ENCODE measurements at regions not wholly inside any gene's neighbourhood (a gene's known extent, or its start where the extent isn't known, plus 50 kb on each side); places are given as distances from the start of the nearest gene placed in this dataset.

DNA sequence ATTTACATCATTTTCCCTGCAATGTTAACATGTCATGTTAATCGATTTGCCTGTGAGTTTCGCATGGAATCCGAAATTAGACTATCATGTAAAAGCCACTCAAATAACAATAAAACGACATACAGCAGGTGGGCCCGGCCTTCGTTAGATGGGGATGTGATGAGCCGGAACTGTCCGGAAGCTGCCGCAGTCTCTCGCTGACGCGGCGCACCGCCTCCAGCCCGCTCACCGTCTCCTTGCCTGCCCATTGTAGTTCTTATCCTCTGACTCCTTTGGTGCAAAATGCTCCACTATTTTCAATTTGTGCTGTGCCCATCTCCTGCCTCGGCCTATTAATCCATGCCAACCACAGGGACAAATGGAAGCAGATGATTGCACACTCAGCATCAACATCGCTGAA is 877.5 kb upstream of the TENM3 start:
- DNase-seq (ENCODE audit: extremely low spot score) = no peak
- no peaks in the 10 kb centered on the region for H3K27me3 ChIP-seq

GRCh38 chr4:181372014-181372413 is 871.2 kb upstream of the TENM3 start:
- DNase-seq (ENCODE audit: extremely low spot score) = no peak
- Histone ChIP-seq H3K36me3 (no peaks in the 10 kb centered on the region), H3K4me1 (no peaks in the 10 kb centered on the region), H3K9me3 (no peaks in the 10 kb centered on the region), H3K27ac (replicated peaks in 1 of 4) (no peak overlapping the region), H3K4me3 (no peak overlapping the region), H3K27me3 (no peaks in the 10 kb centered on the region)
- 61% methylated on average over 3 of the region's 3 CpGs for WGBS
- intact Hi-C loops (cut with DNase I) = no loop called here
- TF ChIP-seq POLR2A (IDR thresholded peaks at IDR 0.05; ENCODE audit: low read depth) = no peak
- TF ChIP-seq, protein P1, sequence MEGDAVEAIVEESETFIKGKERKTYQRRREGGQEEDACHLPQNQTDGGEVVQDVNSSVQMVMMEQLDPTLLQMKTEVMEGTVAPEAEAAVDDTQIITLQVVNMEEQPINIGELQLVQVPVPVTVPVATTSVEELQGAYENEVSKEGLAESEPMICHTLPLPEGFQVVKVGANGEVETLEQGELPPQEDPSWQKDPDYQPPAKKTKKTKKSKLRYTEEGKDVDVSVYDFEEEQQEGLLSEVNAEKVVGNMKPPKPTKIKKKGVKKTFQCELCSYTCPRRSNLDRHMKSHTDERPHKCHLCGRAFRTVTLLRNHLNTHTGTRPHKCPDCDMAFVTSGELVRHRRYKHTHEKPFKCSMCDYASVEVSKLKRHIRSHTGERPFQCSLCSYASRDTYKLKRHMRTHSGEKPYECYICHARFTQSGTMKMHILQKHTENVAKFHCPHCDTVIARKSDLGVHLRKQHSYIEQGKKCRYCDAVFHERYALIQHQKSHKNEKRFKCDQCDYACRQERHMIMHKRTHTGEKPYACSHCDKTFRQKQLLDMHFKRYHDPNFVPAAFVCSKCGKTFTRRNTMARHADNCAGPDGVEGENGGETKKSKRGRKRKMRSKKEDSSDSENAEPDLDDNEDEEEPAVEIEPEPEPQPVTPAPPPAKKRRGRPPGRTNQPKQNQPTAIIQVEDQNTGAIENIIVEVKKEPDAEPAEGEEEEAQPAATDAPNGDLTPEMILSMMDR (IDR thresholded peaks at IDR 0.05) = no peak
- TF ChIP-seq EP300 (IDR thresholded peaks at IDR 0.05) = no peak
- TF ChIP-seq POLR2AphosphoS5 (IDR thresholded peaks at IDR 0.05) = no peak

More for the DNA sequence above, 877.5 kb upstream of the TENM3 start:
- Histone ChIP-seq H3K4me1 (no peaks in the 10 kb centered on the region), H3K9me3 (no peaks in the 10 kb centered on the region), H3K27ac (replicated peaks in 1 of 4) (no peak overlapping the region), H3K4me3 (no peak overlapping the region), H3K36me3 (no peaks in the 10 kb centered on the region)
- intact Hi-C loops (cut with DNase I) = no loop called here
- TF ChIP-seq POLR2A (IDR thresholded peaks at IDR 0.05; ENCODE audit: low read depth) = no peak
- TF ChIP-seq, protein P1 (IDR thresholded peaks at IDR 0.05) = no peak
- no peak for TF ChIP-seq EP300 (IDR thresholded peaks at IDR 0.05)
- no peak for TF ChIP-seq POLR2AphosphoS5 (IDR thresholded peaks at IDR 0.05)
- 95% methylated on average over 18 of the region's 18 CpGs for WGBS

- DNase-seq (ENCODE audit: extremely low spot score) = no peak
- H3K36me3 ChIP-seq = no peaks in the 10 kb centered on the region
- H3K27ac ChIP-seq (replicated peaks in 1 of 4) = no peak overlapping the region
- no peaks in the 10 kb centered on the region for H3K9me3 ChIP-seq
- intact Hi-C loops (cut with DNase I) = no loop called here
- H3K27me3 ChIP-seq = no peaks in the 10 kb centered on the region
- H3K4me3 ChIP-seq = no peak overlapping the region
- 79% methylated on average over 8 of the region's 8 CpGs for WGBS
- H3K4me1 ChIP-seq = no peaks in the 10 kb centered on the region
- TF ChIP-seq EP300 (IDR thresholded peaks at IDR 0.05) = no peak
Observed at GRCh38 chr4:181376058-181376457, 867.1 kb upstream of the TENM3 start.

DNA sequence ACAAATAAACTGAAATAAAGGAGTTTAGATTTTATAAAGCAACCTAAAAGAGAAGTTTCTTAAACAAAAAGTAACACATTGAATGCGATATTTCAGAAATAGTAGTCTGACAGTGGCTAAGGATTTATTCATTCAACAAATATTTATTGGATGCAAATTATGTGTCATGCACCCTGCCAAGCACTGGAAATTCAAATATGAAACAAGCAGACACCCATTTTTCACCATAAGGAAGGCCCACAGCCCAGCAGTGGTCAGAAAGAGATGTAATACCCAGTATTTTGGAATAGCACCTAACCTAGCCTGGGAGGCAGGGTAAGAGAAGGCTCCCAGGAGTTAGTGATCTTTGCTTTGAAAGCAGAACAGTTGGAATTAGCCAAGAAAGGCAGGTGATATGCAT is 855.1 kb upstream of the TENM3 start:
- DNase-seq (ENCODE audit: extremely low spot score) = no peak
- H3K27ac ChIP-seq (replicated peaks in 1 of 4) = no peak overlapping the region
- 78% methylated on average over 1 of the region's 1 CpG for WGBS
- intact Hi-C loops (cut with DNase I) = no loop called here
- H3K27me3 ChIP-seq = no peaks in the 10 kb centered on the region
- TF ChIP-seq POLR2A (IDR thresholded peaks at IDR 0.05; ENCODE audit: low read depth) = no peak
- no peak for TF ChIP-seq POLR2AphosphoS5 (IDR thresholded peaks at IDR 0.05)
- TF ChIP-seq, protein P1 (IDR thresholded peaks at IDR 0.05) = no peak
- TF ChIP-seq EP300 (IDR thresholded peaks at IDR 0.05) = no peak
- H3K9me3 ChIP-seq = no peaks in the 10 kb centered on the region
- H3K4me1 ChIP-seq = no peaks in the 10 kb centered on the region
- no peak overlapping the region for H3K4me3 ChIP-seq
- no peaks in the 10 kb centered on the region for H3K36me3 ChIP-seq

DNA sequence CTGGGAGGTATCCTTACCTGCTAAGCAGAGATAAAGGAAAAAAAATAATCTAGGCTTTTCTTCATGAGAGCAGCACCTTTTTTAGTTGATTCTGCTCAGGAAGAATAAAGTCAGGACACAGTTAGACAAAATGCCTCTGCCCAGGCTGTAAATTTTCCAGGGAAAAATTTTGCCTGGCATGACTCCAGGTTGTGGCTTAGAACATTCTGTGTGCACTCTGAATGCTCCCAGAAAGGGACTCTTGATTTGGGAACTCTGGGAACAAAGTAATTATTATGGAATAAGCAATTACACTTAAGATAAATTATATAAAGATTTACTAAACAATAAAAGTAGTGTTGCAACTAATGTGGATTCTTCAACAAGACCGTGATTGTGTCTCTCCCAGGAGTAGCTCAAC is 826.2 kb upstream of the TENM3 start:
- no peak for DNase-seq (ENCODE audit: extremely low spot score)
- 82% methylated on average over 1 of the region's 1 CpG for WGBS
- intact Hi-C loops (cut with DNase I) = no loop called here

More for the DNA sequence above, 826.2 kb upstream of the TENM3 start:
- H3K36me3 ChIP-seq = no peaks in the 10 kb centered on the region
- no peaks in the 10 kb centered on the region for H3K27me3 ChIP-seq
- no peaks in the 10 kb centered on the region for H3K9me3 ChIP-seq
- H3K4me1 ChIP-seq = no peaks in the 10 kb centered on the region
- no peak overlapping the region for H3K27ac ChIP-seq (replicated peaks in 1 of 4)
- TF ChIP-seq, protein P1 (IDR thresholded peaks at IDR 0.05) = no peak
- TF ChIP-seq EP300 (IDR thresholded peaks at IDR 0.05) = no peak
- no peak for TF ChIP-seq POLR2A (IDR thresholded peaks at IDR 0.05; ENCODE audit: low read depth)
- TF ChIP-seq POLR2AphosphoS5 (IDR thresholded peaks at IDR 0.05) = no peak
- H3K4me3 ChIP-seq = no peak overlapping the region

Data from esophagus muscularis mucosa (tissue), 4 donors.